HCT116 (cell line): ENCODE measurements at regions not wholly inside any gene's neighbourhood (a gene's known extent, or its start where the extent isn't known, plus 50 kb on each side); places are given as distances from the start of the nearest gene placed in this dataset.

Experiments used
- CEBPB ChIP-seq: IDR thresholded peaks from 2 replicates; pipeline ENCODE4 v1.6.1; 2012; ENCODE audit warnings: low read depth
- CTCF ChIP-seq, 3 experiments: fragments of 200-600 bp in 1 of 3; sonication (generic) in 1 of 3; IDR thresholded peaks in 2 of 3; conservative IDR thresholded peaks in 1 of 3; 2 replicates each; pipeline ENCODE4 v1.5.1; 2012 to 2017; ENCODE audit warnings: low read depth in 2 of 3, low read length in 2 of 3, antibody characterized with exemption in 1 of 3, borderline replicate concordance in 1 of 3, control low read depth in 1 of 3, mild to moderate bottlenecking in 1 of 3, mixed read lengths in 1 of 3, mixed run types in 1 of 3, moderate library complexity in 1 of 3; ENCODE audit not compliant: insufficient read depth in 1 of 3
- JUND ChIP-seq: IDR thresholded peaks from 2 replicates; pipeline ENCODE4 v1.6.1; 2012
- POLR2A ChIP-seq: IDR thresholded peaks from 2 replicates; pipeline ENCODE4 v1.7.0; 2011; ENCODE audit warnings: borderline replicate concordance; ENCODE audit not compliant: insufficient read depth, insufficient read length; ENCODE audit errors: extremely low read depth

GRCh38 chr4:19832411-19832810 is 419.3 kb upstream of the SLIT2 start:
- TF ChIP-seq CEBPB (no peak), CTCF (IDR thresholded peaks at IDR 0.05 in 2 of 3, conservative IDR thresholded peaks at IDR 0.05 in 1 of 3; ENCODE audit: borderline replicate concordance in 1 of 3, insufficient read depth in 1 of 3, low read depth in 2 of 3, low read length in 2 of 3) (no peak), JUND (no peak), POLR2A (no peak)
